ENCODE measurements at regions not wholly inside any gene's neighbourhood (a gene's known extent, or its start where the extent isn't known, plus 50 kb on each side); places are given as distances from the start of the nearest gene placed in this dataset.

DNA sequence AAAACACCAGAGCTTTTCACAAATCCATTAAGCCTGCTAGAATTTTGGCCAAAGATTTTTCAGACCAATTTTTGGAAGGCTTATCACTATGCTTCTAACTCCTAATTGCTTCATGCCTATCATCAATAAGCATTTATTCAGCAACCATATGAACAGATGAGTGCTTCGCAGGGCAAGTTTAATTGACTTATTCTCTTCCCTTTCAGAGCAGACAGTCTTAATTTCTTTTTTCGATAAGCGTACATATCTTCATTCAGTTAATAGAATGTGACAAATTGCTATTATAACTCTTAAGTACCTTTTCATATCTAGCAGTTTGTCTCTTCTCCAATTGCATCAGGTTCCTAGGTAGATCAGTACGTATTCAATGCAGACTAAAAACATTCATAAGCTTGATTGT, 298.4 kb upstream of the ANO5 start:
- TF ChIP-seq, protein P1, sequence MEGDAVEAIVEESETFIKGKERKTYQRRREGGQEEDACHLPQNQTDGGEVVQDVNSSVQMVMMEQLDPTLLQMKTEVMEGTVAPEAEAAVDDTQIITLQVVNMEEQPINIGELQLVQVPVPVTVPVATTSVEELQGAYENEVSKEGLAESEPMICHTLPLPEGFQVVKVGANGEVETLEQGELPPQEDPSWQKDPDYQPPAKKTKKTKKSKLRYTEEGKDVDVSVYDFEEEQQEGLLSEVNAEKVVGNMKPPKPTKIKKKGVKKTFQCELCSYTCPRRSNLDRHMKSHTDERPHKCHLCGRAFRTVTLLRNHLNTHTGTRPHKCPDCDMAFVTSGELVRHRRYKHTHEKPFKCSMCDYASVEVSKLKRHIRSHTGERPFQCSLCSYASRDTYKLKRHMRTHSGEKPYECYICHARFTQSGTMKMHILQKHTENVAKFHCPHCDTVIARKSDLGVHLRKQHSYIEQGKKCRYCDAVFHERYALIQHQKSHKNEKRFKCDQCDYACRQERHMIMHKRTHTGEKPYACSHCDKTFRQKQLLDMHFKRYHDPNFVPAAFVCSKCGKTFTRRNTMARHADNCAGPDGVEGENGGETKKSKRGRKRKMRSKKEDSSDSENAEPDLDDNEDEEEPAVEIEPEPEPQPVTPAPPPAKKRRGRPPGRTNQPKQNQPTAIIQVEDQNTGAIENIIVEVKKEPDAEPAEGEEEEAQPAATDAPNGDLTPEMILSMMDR (IDR thresholded peaks at IDR 0.05): no peak
- ATAC-seq (ENCODE audit: low FRiP score) (no peak), DNase-seq (ENCODE audit: low spot score) (no peak)

DNA sequence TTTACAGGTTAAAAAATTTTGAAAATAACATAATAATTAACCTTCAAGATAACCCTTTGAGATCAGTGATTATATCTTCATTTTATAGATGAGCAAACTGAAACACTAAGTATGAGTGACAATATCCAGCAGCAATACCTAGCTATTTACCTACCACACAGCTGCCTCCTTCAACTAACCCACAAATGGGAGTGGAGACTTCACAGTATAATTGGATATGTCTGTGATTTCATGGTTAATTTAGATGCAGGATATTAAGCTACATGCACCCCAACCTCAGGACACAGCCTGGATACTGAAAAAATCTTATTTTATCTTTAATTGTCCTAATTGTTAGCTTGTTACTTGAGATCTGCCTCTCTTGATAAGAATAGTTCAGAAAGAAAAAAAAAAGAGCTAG, 297.2 kb upstream of the ANO5 start:
- TF ChIP-seq, protein P1 (IDR thresholded peaks at IDR 0.05): no peak
- DNase-seq (ENCODE audit: low spot score) (no peak), ATAC-seq (ENCODE audit: low FRiP score) (no peak)

DNA sequence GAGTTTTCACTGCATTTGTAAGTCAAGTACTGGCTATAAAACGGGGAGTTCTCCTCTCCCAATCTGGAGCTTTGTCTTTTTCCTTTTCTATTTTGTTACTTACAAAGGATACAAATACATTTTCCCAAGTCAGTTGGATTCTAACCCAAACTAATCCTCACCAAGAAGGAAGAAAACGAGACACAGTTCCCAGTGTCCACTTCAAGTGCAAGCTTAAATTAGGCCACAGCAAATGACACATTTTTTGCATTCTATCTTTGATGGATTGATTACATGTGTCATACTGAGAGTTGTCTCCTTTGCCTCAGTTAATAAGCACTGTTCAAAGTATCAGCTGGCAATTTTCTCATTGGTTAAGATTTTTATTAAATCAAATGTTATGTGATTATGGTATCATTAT, 296.7 kb upstream of the ANO5 start:
- ATAC-seq (ENCODE audit: low FRiP score): no peak
- TF ChIP-seq, protein P1 (IDR thresholded peaks at IDR 0.05): no peak

DNA sequence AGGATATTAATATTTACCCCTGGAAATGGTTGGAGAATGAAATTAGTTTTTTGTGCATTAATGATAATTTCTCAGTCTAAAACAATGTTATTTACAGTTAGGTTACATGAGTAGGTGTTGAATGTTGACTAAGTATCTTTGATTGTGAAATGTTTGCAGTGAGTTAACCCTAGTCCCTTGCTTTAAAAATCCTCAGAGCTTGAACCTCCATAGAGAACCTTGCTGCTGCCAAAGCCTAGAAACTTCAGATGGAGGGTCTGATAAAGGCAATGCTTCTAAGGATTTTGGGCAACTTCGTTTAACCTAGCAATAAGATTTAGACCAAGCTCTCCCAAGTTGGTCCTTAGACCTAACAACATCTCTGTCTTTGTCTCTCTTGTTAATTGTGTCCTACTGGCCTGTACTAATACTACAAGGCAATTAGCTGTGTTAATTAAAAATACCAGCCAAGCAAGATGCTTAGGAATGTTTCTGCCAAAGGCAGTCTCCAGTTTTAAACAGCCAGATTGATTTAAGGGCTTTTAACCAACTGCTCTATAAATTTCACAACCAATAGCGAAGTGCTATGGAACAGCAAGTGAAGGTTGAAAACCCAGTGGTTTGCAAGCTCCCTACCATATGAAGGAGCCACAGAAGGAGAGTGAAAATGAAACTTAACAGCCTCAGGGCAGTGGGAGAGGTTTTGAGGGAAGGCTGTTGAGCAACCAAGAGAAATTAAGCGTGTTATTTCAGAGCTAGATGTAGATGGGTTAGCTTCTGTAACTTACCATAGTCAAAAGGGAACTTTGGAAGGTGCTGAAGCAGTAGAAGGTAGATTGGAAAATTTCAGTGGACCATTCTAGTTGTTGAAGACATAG, 295.9 kb upstream of the ANO5 start:
- no peak for ATAC-seq (ENCODE audit: low FRiP score)
- TF ChIP-seq, protein P1 (IDR thresholded peaks at IDR 0.05): no peak
- DNase-seq (ENCODE audit: low spot score): no peak

More for the DNA sequence above, 296.7 kb upstream of the ANO5 start:
- DNase-seq (ENCODE audit: low spot score): no peak

DNA sequence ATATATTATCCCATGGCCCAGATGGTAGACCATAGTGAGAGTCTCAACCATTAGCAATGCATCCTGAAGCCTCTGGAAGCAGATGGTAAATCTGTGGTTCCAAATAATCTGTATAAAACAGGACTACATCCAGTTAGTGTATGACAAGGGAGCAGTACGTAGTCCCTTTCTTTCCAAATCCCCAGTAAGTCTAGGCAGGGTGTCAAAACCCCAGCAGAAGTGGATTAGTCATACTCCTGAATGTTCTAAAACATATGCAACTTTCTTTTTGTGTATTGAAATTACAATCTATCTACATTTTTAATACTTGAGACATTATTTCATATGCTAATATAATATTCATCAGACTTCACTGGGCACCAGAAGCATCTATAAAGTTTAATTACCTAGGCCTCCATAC, 295.1 kb upstream of the ANO5 start:
- DNase-seq (ENCODE audit: low spot score) (no peak), ATAC-seq (ENCODE audit: low FRiP score) (no peak)
- TF ChIP-seq, protein P1 (IDR thresholded peaks at IDR 0.05): no peak

DNA sequence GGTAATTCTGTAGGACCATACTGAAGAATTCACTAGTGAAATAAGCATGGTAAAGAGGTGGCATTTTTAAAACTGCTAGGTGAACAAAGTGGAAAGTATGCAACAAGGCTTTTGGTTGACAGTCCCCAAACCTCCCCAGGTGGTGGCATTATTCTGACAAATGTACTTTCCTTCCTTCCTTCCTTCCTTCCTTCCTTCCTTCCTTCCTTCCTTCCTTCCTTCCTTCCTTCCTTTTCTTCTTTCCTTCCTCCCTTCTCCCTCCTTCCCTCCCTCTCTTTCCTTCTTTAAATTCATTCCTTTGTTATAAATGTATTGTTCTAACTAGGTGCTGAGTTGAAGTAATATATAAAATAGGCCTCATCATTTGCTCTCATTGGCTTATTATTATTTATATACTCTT, 284.7 kb upstream of the ANO5 start:
- no peak for ATAC-seq (ENCODE audit: low FRiP score)
- TF ChIP-seq, protein P1 (IDR thresholded peaks at IDR 0.05): no peak
- no peak for DNase-seq (ENCODE audit: low spot score)

DNA sequence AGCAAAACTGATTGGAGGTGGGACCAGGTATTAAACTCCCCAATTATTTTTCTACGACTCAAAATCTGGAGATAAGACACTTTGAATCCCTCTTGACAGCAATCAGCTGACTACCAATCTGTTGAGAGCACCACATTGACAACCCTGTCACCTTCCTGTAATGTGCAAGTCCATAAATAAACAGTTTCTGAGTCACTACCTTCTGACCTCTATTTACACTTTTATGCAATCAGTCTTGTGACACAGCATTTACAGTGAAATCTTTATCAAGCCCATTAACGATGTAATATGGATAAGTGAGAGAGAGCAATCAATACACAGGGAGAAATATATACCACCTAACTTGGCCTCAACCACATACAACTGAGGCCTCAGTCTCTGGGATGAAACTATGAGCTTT, 283.7 kb upstream of the ANO5 start:
- TF ChIP-seq, protein P1 (IDR thresholded peaks at IDR 0.05): no peak
- no peak for ATAC-seq (ENCODE audit: low FRiP score)

More for the DNA sequence above, 283.7 kb upstream of the ANO5 start:
- no peak for DNase-seq (ENCODE audit: low spot score)
